ENCODE measurements at regions not wholly inside any gene's neighbourhood (a gene's known extent, or its start where the extent isn't known, plus 50 kb on each side); places are given as distances from the start of the nearest gene placed in this dataset.

DNA sequence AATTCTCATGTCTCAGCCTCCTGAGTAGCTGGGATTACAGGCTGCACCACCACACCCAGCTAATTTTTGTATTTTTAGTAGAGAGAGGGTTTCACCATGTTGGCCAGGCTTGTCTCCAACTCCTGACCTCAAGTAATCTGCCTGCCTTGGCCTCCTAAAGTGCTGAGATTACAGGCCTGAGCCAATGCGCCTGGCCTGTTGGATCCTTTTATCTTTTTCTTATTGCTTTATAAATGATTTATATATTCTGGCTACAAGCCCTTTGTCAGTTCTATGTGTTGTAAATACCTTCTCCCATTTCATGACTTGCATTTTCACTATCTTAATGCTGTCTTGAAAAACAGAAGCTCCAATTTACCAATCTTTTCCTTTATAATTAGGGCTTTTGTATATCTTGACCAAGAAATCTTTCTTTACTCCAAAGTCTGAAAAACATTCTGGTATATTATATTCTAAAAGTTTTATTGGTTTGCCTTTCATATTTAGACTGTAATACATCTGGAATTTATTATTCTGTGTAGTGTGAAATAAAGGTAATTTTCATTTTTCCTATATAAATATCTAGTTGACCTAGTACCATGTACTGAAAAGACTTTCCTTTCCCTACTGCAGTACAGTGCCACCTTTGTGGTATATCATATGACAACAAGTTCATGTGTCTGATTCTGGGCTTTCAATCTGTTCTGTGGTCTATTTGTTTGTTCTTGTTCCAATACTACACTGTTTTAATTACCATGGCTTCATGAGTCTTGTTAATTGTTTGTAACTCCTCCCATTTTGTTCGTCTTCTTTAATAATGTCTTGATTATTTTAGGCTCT, 52.9 kb upstream of the RNU6-1 start:
- DNase-seq (ENCODE audit: extremely low read depth, low read depth), result no peak
- TF ChIP-seq, protein P1, sequence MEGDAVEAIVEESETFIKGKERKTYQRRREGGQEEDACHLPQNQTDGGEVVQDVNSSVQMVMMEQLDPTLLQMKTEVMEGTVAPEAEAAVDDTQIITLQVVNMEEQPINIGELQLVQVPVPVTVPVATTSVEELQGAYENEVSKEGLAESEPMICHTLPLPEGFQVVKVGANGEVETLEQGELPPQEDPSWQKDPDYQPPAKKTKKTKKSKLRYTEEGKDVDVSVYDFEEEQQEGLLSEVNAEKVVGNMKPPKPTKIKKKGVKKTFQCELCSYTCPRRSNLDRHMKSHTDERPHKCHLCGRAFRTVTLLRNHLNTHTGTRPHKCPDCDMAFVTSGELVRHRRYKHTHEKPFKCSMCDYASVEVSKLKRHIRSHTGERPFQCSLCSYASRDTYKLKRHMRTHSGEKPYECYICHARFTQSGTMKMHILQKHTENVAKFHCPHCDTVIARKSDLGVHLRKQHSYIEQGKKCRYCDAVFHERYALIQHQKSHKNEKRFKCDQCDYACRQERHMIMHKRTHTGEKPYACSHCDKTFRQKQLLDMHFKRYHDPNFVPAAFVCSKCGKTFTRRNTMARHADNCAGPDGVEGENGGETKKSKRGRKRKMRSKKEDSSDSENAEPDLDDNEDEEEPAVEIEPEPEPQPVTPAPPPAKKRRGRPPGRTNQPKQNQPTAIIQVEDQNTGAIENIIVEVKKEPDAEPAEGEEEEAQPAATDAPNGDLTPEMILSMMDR (IDR thresholded peaks at IDR 0.05; ENCODE audit: low read depth, low read length), result no peak

DNA sequence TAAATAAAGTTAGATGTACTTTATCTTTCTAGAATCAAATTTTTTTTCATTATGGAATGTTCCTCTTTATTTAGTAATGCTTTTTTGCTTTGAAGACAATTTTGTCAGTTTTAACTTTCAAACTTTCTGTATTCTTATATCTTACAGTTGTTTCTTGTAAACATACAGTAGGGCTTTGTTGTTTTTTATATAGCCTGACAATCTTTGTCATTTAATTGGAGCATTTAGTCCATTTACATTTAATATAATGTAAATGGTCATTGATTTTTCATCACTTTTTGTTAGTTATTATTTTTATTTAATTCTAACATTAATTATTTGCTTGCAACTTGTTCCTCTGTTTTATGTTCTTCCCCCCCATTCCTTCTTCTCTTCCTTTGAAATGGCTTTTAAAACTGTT, 55.4 kb upstream of the RNU6-1 start:
- TF ChIP-seq, protein P1 (IDR thresholded peaks at IDR 0.05; ENCODE audit: low read depth, low read length), result no peak
- DNase-seq (ENCODE audit: extremely low read depth, low read depth), result no peak

DNA sequence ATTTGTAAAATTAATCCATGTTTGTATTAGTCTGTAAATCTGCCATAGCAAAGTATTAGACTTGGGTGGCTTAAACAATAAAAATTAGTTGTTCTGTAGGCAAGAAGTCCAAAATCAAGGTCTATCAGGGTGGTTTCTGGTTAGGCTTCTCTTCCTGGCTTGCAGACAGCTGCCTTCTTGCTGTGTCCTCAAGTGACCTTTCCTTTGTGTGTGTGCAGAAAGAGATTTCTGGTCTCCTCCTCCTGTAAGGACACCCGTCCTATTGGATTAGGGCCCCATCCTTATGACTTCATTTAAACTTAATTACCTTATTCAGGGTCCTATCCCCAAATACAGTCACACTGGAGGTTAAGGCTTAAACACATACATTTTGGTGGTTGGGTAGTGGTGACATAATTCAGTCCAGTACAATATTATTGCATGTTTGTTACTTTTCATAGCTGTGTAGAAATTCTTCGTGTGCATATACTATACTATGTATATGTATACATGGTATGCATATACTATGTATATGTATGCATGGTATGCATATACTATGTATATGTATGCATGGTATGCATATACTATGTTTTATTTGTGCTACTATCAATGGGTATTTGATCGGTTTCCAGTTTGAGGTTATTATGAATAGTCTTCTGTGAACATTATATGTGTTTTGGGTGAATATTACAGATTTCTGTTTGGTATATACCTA, 57.9 kb upstream of the RNU6-1 start:
- no peak for DNase-seq (ENCODE audit: extremely low read depth, low read depth)
- TF ChIP-seq, protein P1 (IDR thresholded peaks at IDR 0.05; ENCODE audit: low read depth, low read length), result no peak

DNA sequence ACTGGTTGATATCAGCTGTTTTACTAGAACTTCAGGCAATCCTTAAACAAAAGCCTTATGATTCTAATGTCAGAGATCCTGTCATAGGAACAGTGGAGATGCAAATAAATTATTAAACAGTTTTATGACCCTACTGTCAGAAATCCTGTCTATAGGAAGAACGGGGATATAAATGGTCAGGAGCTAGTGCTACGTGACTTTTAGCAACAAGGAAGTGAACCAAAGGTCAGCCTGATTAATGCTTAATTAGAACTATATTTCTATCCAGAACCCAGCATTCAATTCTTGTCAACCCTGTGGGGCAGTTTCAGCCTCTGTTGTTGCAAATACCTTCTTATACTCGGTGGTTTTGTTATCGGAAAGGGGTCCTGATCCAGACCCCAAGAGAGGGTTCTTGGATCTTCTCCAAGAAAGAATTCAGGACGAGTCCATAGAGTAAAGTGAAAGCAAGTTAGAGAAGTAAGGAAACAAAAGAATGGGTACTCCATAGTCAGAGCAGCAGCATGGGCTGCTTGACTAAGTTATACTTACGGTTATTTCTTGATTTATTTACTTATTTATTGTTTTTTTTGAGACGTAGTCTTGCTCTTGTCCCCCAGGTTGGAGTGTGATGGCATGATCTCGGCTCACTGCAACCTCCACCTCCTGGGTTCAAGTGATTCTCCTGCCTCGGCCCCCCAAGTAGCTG, 59.9 kb upstream of the RNU6-1 start:
- no peak for DNase-seq (ENCODE audit: extremely low read depth, low read depth)

DNA sequence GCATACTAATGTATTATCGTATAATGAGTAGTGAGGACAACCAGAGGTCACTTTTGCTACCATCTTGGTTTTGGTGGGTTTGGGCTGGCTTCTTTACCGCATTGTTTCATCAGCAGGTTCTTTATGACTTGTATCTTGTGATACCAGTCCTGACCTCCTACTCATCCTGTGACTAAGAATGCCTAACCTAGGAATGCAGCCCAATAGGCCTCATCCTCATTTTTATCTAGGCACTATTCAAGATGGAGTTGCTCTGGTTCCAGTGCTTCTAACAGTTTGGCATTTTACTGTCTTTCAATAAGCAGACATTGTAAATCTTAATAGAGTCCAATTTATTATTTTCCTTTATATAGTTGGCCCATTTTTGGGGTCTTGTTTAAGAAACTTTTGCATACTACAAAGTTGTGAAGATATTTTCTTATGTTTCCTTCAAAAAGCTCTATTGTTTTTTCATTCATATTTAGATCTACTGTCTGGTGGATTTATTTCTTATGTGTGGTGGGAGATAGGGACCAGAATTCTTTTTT, 60.8 kb upstream of the RNU6-1 start:
- DNase-seq (ENCODE audit: extremely low read depth, low read depth), result no peak
- TF ChIP-seq, protein P1 (IDR thresholded peaks at IDR 0.05; ENCODE audit: low read depth, low read length), result no peak

More for the DNA sequence above, 59.9 kb upstream of the RNU6-1 start:
- TF ChIP-seq, protein P1 (IDR thresholded peaks at IDR 0.05; ENCODE audit: low read depth, low read length), result no peak

DNA sequence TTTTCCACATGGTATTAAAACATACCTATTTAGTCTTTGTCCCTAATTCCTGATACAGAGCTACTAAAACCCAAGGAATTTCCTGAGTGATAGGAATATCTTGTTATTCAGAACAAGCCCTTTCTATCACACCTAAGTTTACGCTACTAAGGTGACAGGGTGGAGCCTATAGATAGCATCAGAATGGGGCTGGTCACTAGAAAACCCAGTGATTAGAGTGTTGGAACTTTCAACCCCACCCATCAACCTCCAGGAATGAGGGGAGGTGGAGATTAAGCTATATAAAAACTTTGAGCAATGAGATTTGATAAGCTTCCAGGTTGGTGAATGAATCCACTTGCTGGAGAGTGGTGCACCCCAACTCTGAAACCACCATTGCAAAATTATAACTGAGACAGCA, 62.1 kb upstream of the RNU6-1 start:
- no peak for DNase-seq (ENCODE audit: extremely low read depth, low read depth)
- TF ChIP-seq, protein P1 (IDR thresholded peaks at IDR 0.05; ENCODE audit: low read depth, low read length), result no peak
